ENCODE measurements at regions not wholly inside any gene's neighbourhood (a gene's known extent, or its start where the extent isn't known, plus 50 kb on each side); places are given as distances from the start of the nearest gene placed in this dataset.
"Not testable (repeated sequence)": the region's sequence is repeated elsewhere in the genome, so short reads cannot be mapped to it uniquely, and the experiment has no call there.

- H3K4me1 ChIP-seq (ENCODE audit: control insufficient read depth in 1 of 2, insufficient read depth in 2 of 2, low read length in 2 of 2); BruUV-seq (replicated peaks); H3K27me3 ChIP-seq (ENCODE audit: insufficient read depth, low read length); H2AFZ ChIP-seq (ENCODE audit: low read depth, low read length, poor library complexity, severe bottlenecking); H3K9ac ChIP-seq (ENCODE audit: low read length); H3K36me3 ChIP-seq (ENCODE audit: control insufficient read depth in 1 of 2, insufficient read depth in 2 of 2, low read length in 2 of 2); H3K4me3 ChIP-seq (replicated peaks in 1 of 2; ENCODE audit: low read depth in 1 of 2, low read length in 2 of 2); H3K9me2 ChIP-seq (ENCODE audit: insufficient read depth); POLR2A ChIA-PET; DNase-seq (ENCODE audit: low read depth, low spot score); H3K4me2 ChIP-seq (ENCODE audit: low read length); intact Hi-C loops (cut with micrococcal nuclease); H3K27ac ChIP-seq (ENCODE audit: low read depth, low read length); H4K20me1 ChIP-seq (ENCODE audit: insufficient read depth); H3K9me3 ChIP-seq (ENCODE audit: control insufficient read depth in 1 of 2, insufficient read depth in 1 of 2, low read depth in 1 of 2, low read length in 2 of 2); RAD21 ChIA-PET (ENCODE audit: low non-redundant PET in 1 of 2, low total read pairs in 2 of 2, uncharacterized antibody in 2 of 2, unreplicated experiment in 2 of 2); CTCF ChIA-PET; H3K79me2 ChIP-seq (ENCODE audit: insufficient read depth, low read length); ATAC-seq: not testable (repeated sequence)
Measured at GRCh38 chr9:65503696-65504095, 172.0 kb upstream of the ZNG1E start.

- CTCF ChIA-PET; H3K9ac ChIP-seq (ENCODE audit: low read length); H3K4me1 ChIP-seq (ENCODE audit: control insufficient read depth in 1 of 2, insufficient read depth in 2 of 2, low read length in 2 of 2); BruUV-seq (replicated peaks); POLR2A ChIA-PET; H3K4me3 ChIP-seq (replicated peaks in 1 of 2; ENCODE audit: low read depth in 1 of 2, low read length in 2 of 2); DNase-seq (ENCODE audit: low read depth, low spot score); H4K20me1 ChIP-seq (ENCODE audit: insufficient read depth); H2AFZ ChIP-seq (ENCODE audit: low read depth, low read length, poor library complexity, severe bottlenecking); H3K9me2 ChIP-seq (ENCODE audit: insufficient read depth); H3K36me3 ChIP-seq (ENCODE audit: control insufficient read depth in 1 of 2, insufficient read depth in 2 of 2, low read length in 2 of 2); H3K9me3 ChIP-seq (ENCODE audit: control insufficient read depth in 1 of 2, insufficient read depth in 1 of 2, low read depth in 1 of 2, low read length in 2 of 2); H3K4me2 ChIP-seq (ENCODE audit: low read length); H3K27me3 ChIP-seq (ENCODE audit: insufficient read depth, low read length); RAD21 ChIA-PET (ENCODE audit: low non-redundant PET in 1 of 2, low total read pairs in 2 of 2, uncharacterized antibody in 2 of 2, unreplicated experiment in 2 of 2); H3K27ac ChIP-seq (ENCODE audit: low read depth, low read length); ATAC-seq; H3K79me2 ChIP-seq (ENCODE audit: insufficient read depth, low read length); intact Hi-C loops (cut with micrococcal nuclease): not testable (repeated sequence)
Measured at GRCh38 chr9:65482890-65483289, 192.8 kb upstream of the ZNG1E start.

GRCh38 chr9:65481291-65481690, 194.4 kb upstream of the ZNG1E start:
- RAD21 ChIA-PET (ENCODE audit: low non-redundant PET in 1 of 2, low total read pairs in 2 of 2, uncharacterized antibody in 2 of 2, unreplicated experiment in 2 of 2); H3K9me3 ChIP-seq (ENCODE audit: control insufficient read depth in 1 of 2, insufficient read depth in 1 of 2, low read depth in 1 of 2, low read length in 2 of 2); H3K27me3 ChIP-seq (ENCODE audit: insufficient read depth, low read length); ATAC-seq; H3K4me3 ChIP-seq (replicated peaks in 1 of 2; ENCODE audit: low read depth in 1 of 2, low read length in 2 of 2); DNase-seq (ENCODE audit: low read depth, low spot score); CTCF ChIA-PET; H3K9ac ChIP-seq (ENCODE audit: low read length); BruUV-seq (replicated peaks); intact Hi-C loops (cut with micrococcal nuclease); POLR2A ChIA-PET; H3K79me2 ChIP-seq (ENCODE audit: insufficient read depth, low read length); H3K4me1 ChIP-seq (ENCODE audit: control insufficient read depth in 1 of 2, insufficient read depth in 2 of 2, low read length in 2 of 2); H3K27ac ChIP-seq (ENCODE audit: low read depth, low read length); H3K36me3 ChIP-seq (ENCODE audit: control insufficient read depth in 1 of 2, insufficient read depth in 2 of 2, low read length in 2 of 2); H4K20me1 ChIP-seq (ENCODE audit: insufficient read depth); H2AFZ ChIP-seq (ENCODE audit: low read depth, low read length, poor library complexity, severe bottlenecking); H3K9me2 ChIP-seq (ENCODE audit: insufficient read depth); H3K4me2 ChIP-seq (ENCODE audit: low read length): not testable (repeated sequence)

GRCh38 chr9:65474891-65475290, 189.9 kb upstream of the FOXD4L5 start:
- BruUV-seq (replicated peaks); H3K9me3 ChIP-seq (ENCODE audit: control insufficient read depth in 1 of 2, insufficient read depth in 1 of 2, low read depth in 1 of 2, low read length in 2 of 2); H3K4me3 ChIP-seq (replicated peaks in 1 of 2; ENCODE audit: low read depth in 1 of 2, low read length in 2 of 2); H3K27me3 ChIP-seq (ENCODE audit: insufficient read depth, low read length); H3K27ac ChIP-seq (ENCODE audit: low read depth, low read length); H3K4me2 ChIP-seq (ENCODE audit: low read length); DNase-seq (ENCODE audit: low read depth, low spot score); CTCF ChIA-PET; ATAC-seq; H2AFZ ChIP-seq (ENCODE audit: low read depth, low read length, poor library complexity, severe bottlenecking); H3K9me2 ChIP-seq (ENCODE audit: insufficient read depth); H3K9ac ChIP-seq (ENCODE audit: low read length); RAD21 ChIA-PET (ENCODE audit: low non-redundant PET in 1 of 2, low total read pairs in 2 of 2, uncharacterized antibody in 2 of 2, unreplicated experiment in 2 of 2); H3K4me1 ChIP-seq (ENCODE audit: control insufficient read depth in 1 of 2, insufficient read depth in 2 of 2, low read length in 2 of 2); intact Hi-C loops (cut with micrococcal nuclease); H3K36me3 ChIP-seq (ENCODE audit: control insufficient read depth in 1 of 2, insufficient read depth in 2 of 2, low read length in 2 of 2); H4K20me1 ChIP-seq (ENCODE audit: insufficient read depth); H3K79me2 ChIP-seq (ENCODE audit: insufficient read depth, low read length); POLR2A ChIA-PET: not testable (repeated sequence)
